ENCODE measurements at regions not wholly inside any gene's neighbourhood (a gene's known extent, or its start where the extent isn't known, plus 50 kb on each side); places are given as distances from the start of the nearest gene placed in this dataset.
"Not testable (repeated sequence)": the region's sequence is repeated elsewhere in the genome, so short reads cannot be mapped to it uniquely, and the experiment has no call there.

DNA sequence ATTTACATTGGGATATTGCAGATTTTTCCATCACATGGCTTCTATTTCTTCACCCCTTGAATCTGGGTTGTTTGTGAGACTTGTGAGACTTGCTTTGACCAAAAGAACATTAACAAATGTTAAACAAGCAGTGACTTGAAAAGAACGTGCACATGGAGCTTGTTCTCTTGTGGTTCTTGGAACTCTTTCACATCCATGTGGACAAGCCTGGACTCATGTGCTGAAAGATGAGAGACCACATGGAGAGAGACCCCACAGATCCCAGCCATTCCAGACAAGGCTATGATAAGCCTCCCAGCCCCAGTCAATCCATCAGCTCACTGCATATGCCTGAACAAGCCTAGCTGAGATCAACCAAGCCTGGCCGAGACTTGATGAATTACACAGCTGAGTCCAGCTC lies 1365.7 kb upstream of the GJE1 start:
- H3K4me1 Mint-ChIP-seq: no peaks in the 10 kb centered on the region
- peaks cover 5% of the 10 kb centered on the region for H3K9me3 Mint-ChIP-seq
- no peaks in the 10 kb centered on the region for H3K36me3 Mint-ChIP-seq
- H3K4me3 Mint-ChIP-seq: no peak overlapping the region
- H3K27ac Mint-ChIP-seq: no peak overlapping the region
- DNase-seq: no peak
- CTCF ChIA-PET: no interaction called here
- no peaks in the 10 kb centered on the region for H3K27me3 Mint-ChIP-seq

DNA sequence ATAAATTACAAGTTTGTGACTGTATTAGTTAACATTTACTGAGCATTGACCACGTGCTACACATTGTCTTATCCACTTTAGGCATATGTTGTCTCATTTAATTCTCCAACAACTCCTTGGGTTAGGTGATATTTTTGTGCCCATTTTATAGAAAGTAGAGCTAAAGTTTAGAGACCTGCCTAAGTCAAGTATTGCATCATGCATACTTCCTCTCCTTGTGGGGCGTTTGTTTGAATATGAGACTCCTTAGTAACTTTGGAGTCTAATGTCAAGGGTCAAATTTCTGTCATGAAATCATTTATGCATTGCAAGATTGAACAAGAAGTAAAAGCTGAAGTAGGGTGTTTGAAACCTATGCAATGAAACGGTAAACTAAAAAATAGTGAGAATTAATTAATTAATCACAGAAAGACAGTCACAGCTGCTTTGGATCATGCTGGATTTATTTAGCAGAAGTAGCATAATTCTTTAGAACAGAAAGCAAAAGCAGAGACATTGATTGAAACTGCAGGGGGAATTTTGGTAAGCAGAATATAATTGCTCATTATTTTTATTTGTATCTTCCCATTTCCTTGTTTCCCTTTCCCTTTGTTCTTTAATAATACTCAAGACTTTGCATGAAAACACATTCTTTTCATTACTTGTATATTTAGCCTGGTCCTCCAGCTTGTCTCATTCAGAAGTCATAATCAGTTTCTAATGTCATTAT lies 1374.4 kb upstream of the GJE1 start:
- Mint-ChIP-seq H3K36me3 (no peaks in the 10 kb centered on the region), H3K4me3 (no peak overlapping the region), H3K27ac (no peak overlapping the region), H3K9me3 (no peaks in the 10 kb centered on the region), H3K4me1 (no peaks in the 10 kb centered on the region), H3K27me3 (no peaks in the 10 kb centered on the region)
- CTCF ChIA-PET: no interaction called here
- DNase-seq: no peak

GRCh38 chr6:140752234-140752633 lies 1377.8 kb upstream of the CITED2 start:
- CTCF ChIA-PET: no interaction called here
- no peak overlapping the region for H3K27ac Mint-ChIP-seq
- H3K27me3 Mint-ChIP-seq: no peaks in the 10 kb centered on the region
- no peak overlapping the region for H3K4me3 Mint-ChIP-seq
- peaks cover 2% of the 10 kb centered on the region for H3K9me3 Mint-ChIP-seq
- no peaks in the 10 kb centered on the region for H3K36me3 Mint-ChIP-seq
- no peaks in the 10 kb centered on the region for H3K4me1 Mint-ChIP-seq
- DNase-seq: no peak

- CTCF ChIA-PET: no interaction called here
- Mint-ChIP-seq H3K27me3 (no peaks in the 10 kb centered on the region), H3K4me3 (no peak overlapping the region), H3K4me1 (no peaks in the 10 kb centered on the region), H3K27ac (no peak overlapping the region), H3K36me3 (no peaks in the 10 kb centered on the region), H3K9me3 (peaks cover 9% of the 10 kb centered on the region)
- no peak for DNase-seq
Measured at GRCh38 chr6:140747114-140747513, 1372.7 kb upstream of the CITED2 start.

GRCh38 chr6:140744659-140745320 lies 1370.3 kb upstream of the CITED2 start:
- CTCF ChIA-PET: no interaction called here
- Mint-ChIP-seq H3K4me3 (no peak overlapping the region), H3K27ac (no peak overlapping the region), H3K9me3 (peaks cover 9% of the 10 kb centered on the region), H3K36me3 (no peaks in the 10 kb centered on the region), H3K4me1 (no peaks in the 10 kb centered on the region), H3K27me3 (no peaks in the 10 kb centered on the region)
- DNase-seq: no peak

- CTCF ChIA-PET: no interaction called here
Measured at GRCh38 chr6:140736231-140736630, 1361.8 kb upstream of the CITED2 start.

GRCh38 chr6:140732991-140733390 lies 1358.5 kb upstream of the CITED2 start:
- H3K4me1 Mint-ChIP-seq: no peaks in the 10 kb centered on the region
- H3K27me3 Mint-ChIP-seq: no peaks in the 10 kb centered on the region
- H3K9me3 Mint-ChIP-seq: no peaks in the 10 kb centered on the region
- DNase-seq: no peak
- no peak overlapping the region for H3K4me3 Mint-ChIP-seq
- H3K27ac Mint-ChIP-seq: no peak overlapping the region
- CTCF ChIA-PET: no interaction called here
- H3K36me3 Mint-ChIP-seq: no peaks in the 10 kb centered on the region

More at GRCh38 chr6:140736231-140736630, 1361.8 kb upstream of the CITED2 start:
- Mint-ChIP-seq H3K9me3 (no peaks in the 10 kb centered on the region), H3K4me3 (no peak overlapping the region), H3K27ac (no peak overlapping the region), H3K36me3 (no peaks in the 10 kb centered on the region), H3K4me1 (no peaks in the 10 kb centered on the region), H3K27me3 (no peaks in the 10 kb centered on the region)
- no peak for DNase-seq

DNA sequence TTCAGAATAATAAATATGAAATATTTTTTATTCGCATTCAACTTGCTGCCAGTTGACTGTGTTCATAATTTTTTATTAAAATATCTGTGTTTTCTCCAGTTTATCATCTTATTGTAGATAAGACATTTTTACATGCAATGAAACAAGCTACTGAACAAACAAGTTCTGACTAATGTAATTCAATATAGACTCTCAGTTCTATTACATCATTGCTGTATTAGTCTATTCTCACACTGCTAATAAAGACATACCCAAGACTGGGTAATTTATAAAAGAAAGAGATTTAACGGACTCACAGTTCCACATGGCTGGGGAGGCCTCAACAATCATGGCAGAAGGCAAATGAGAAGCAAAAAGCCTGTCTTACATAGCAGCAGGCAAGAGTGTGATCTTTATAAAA lies 1357.7 kb upstream of the CITED2 start:
- no peak for DNase-seq
- Mint-ChIP-seq H3K36me3 (no peaks in the 10 kb centered on the region), H3K27ac (no peak overlapping the region), H3K9me3 (no peaks in the 10 kb centered on the region), H3K4me3 (no peak overlapping the region), H3K27me3 (no peaks in the 10 kb centered on the region), H3K4me1 (no peaks in the 10 kb centered on the region)
- CTCF ChIA-PET: no interaction called here

GRCh38 chr6:140731741-140732140 lies 1357.3 kb upstream of the CITED2 start:
- H3K27me3 Mint-ChIP-seq: no peaks in the 10 kb centered on the region
- H3K36me3 Mint-ChIP-seq: no peaks in the 10 kb centered on the region
- CTCF ChIA-PET: no interaction called here
- no peak for DNase-seq
- H3K4me3 Mint-ChIP-seq: no peak overlapping the region
- H3K4me1 Mint-ChIP-seq: no peaks in the 10 kb centered on the region
- H3K27ac Mint-ChIP-seq: no peak overlapping the region
- H3K9me3 Mint-ChIP-seq: no peaks in the 10 kb centered on the region

- Mint-ChIP-seq H3K4me1 (no peaks in the 10 kb centered on the region), H3K27ac (no peak overlapping the region), H3K27me3 (no peaks in the 10 kb centered on the region), H3K9me3 (no peaks in the 10 kb centered on the region), H3K36me3 (no peaks in the 10 kb centered on the region), H3K4me3 (no peak overlapping the region)
- DNase-seq: no peak
- CTCF ChIA-PET: no interaction called here
Measured at GRCh38 chr6:140729521-140729920, 1355.1 kb upstream of the CITED2 start.

DNA sequence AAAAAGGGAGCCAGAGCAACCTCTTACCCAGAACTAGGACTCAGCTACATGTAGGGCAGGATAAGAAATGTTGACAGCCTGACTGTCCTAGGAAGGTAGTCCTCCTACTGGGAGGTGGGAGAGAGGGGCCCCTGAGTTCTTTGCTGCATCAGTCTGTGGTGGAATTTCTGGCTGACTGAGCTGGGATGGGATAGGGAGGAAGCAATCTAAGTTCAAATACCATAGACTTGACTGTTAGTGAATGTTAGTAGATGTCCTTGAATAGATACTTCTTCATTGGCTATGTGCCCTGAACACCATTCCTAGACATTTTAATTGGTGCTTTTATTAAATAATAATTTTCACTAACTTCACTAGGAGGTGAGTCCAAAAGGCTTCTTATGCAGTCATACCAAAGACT lies 1343.6 kb upstream of the CITED2 start:
- H3K4me1 Mint-ChIP-seq: no peaks in the 10 kb centered on the region
- no peaks in the 10 kb centered on the region for H3K27me3 Mint-ChIP-seq
- H3K36me3 Mint-ChIP-seq: no peaks in the 10 kb centered on the region
- no peak overlapping the region for H3K27ac Mint-ChIP-seq
- no peaks in the 10 kb centered on the region for H3K9me3 Mint-ChIP-seq
- H3K4me3 Mint-ChIP-seq: no peak overlapping the region
- CTCF ChIA-PET: no interaction called here
- no peak for DNase-seq

GRCh38 chr6:140713495-140713894 lies 1339.0 kb upstream of the CITED2 start:
- CTCF ChIA-PET: no interaction called here
- no peaks in the 10 kb centered on the region for H3K36me3 Mint-ChIP-seq

DNA sequence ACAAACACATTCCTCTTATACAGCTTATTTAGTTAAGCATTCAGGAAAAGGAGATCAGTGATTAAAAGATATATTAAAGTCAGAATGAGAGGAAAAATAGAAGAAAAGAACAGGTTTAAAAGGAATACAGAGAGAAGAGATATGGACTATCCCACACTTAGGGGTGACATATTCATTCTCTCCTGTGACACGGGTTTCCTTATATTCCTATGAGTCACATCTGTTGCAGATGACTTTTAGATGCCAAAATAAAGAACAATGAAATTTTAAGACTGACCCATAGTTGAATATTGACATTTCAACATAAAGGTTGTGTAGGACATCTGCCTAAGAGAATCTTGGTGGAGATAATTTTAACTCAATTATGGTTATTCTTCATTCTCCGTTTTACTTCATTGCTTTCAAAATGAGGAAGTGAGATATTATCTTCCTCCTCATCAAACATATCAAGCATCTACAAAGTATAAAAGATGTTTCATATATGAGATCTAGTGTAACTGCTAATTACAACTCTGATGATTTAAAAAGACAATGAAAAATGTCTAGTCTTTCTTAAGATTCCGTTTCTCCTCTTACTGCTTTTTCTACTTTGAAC lies 1336.7 kb upstream of the CITED2 start:
- CTCF ChIA-PET: no interaction called here
- Mint-ChIP-seq H3K4me1 (no peaks in the 10 kb centered on the region), H3K36me3 (no peaks in the 10 kb centered on the region), H3K9me3 (no peaks in the 10 kb centered on the region), H3K27me3 (no peaks in the 10 kb centered on the region), H3K4me3 (no peak overlapping the region), H3K27ac (no peak overlapping the region)
- DNase-seq: no peak

More at GRCh38 chr6:140713495-140713894, 1339.0 kb upstream of the CITED2 start:
- Mint-ChIP-seq H3K4me3 (no peak overlapping the region), H3K4me1 (no peaks in the 10 kb centered on the region), H3K9me3 (no peaks in the 10 kb centered on the region), H3K27ac (no peak overlapping the region), H3K27me3 (no peaks in the 10 kb centered on the region)
- DNase-seq: no peak

GRCh38 chr6:140708441-140708840 lies 1334.0 kb upstream of the CITED2 start:
- Mint-ChIP-seq H3K27me3 (no peaks in the 10 kb centered on the region), H3K9me3 (no peaks in the 10 kb centered on the region), H3K4me1 (no peaks in the 10 kb centered on the region), H3K4me3 (no peak overlapping the region), H3K27ac (no peak overlapping the region), H3K36me3 (no peaks in the 10 kb centered on the region)
- CTCF ChIA-PET: no interaction called here
- no peak for DNase-seq

DNA sequence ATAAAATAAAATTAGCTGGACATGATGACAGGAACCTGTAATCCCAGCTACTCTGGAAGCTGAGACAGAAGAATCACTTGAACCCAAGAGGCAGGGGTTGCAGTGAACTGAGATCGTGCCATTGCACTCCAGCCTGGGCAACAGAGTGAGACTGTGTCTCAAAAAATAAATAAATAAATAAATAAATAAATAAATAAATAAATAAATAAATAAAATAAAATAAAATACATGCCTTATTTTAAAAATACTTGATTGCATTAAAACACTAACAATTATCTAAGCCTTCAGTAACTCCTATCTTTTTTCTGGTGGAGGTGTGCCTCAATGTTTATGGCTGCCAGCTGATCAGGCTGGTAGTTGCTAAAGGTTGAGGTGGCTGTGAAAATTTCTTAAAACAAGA lies 1329.6 kb upstream of the CITED2 start:
- H3K27ac Mint-ChIP-seq, H3K36me3 Mint-ChIP-seq, H3K4me3 Mint-ChIP-seq, H3K9me3 Mint-ChIP-seq, H3K27me3 Mint-ChIP-seq, H3K4me1 Mint-ChIP-seq, CTCF ChIA-PET, DNase-seq: not testable (repeated sequence)
